ENCODE measurements at regions not wholly inside any gene's neighbourhood (a gene's known extent, or its start where the extent isn't known, plus 50 kb on each side); places are given as distances from the start of the nearest gene placed in this dataset.

GRCh38 chr2:17171446-17172049, 346.7 kb downstream of the RAD51AP2 start:
- TF ChIP-seq PAX5 (IDR thresholded peaks at IDR 0.05; ENCODE audit: insufficient read depth, low read length, severe bottlenecking) = no peak
- TF ChIP-seq POU2F2 (IDR thresholded peaks at IDR 0.05; ENCODE audit: low read depth, low read length) = no peak
- no peak for TF ChIP-seq POLR2AphosphoS5 (IDR thresholded peaks at IDR 0.05; ENCODE audit: low read depth, low read length)
- no peak for TF ChIP-seq POLR2A (IDR thresholded peaks at IDR 0.05; ENCODE audit: low read depth, low read length)
- no peak for TF ChIP-seq TAF1 (IDR thresholded peaks at IDR 0.05; ENCODE audit: low read depth, low read length)
